ENCODE measurements at regions not wholly inside any gene's neighbourhood (a gene's known extent, or its start where the extent isn't known, plus 50 kb on each side); places are given as distances from the start of the nearest gene placed in this dataset.

- TF ChIP-seq ZFX (IDR thresholded peaks at IDR 0.05) (no peak), CTCF (conservative IDR thresholded peaks at IDR 0.05) (no peak)
- H3K27ac ChIP-seq: no peak overlapping the region
Measured at GRCh38 chr5:5884593-5884992, 462.1 kb downstream of the ICE1 start.

GRCh38 chr5:5883562-5883961, 461.1 kb downstream of the ICE1 start:
- TF ChIP-seq CTCF (conservative IDR thresholded peaks at IDR 0.05) (no peak), ZFX (IDR thresholded peaks at IDR 0.05) (no peak)
- H3K27ac ChIP-seq: no peak overlapping the region

GRCh38 chr5:5883146-5883545, 460.7 kb downstream of the ICE1 start:
- no peak overlapping the region for H3K27ac ChIP-seq
- TF ChIP-seq ZFX (IDR thresholded peaks at IDR 0.05) (no peak), CTCF (conservative IDR thresholded peaks at IDR 0.05) (no peak)

- TF ChIP-seq CTCF (conservative IDR thresholded peaks at IDR 0.05): no peak
- no peak for TF ChIP-seq ZFX (IDR thresholded peaks at IDR 0.05)
- no peak overlapping the region for H3K27ac ChIP-seq
Measured at GRCh38 chr5:5882706-5883105, 460.2 kb downstream of the ICE1 start.

- H3K27ac ChIP-seq: no peak overlapping the region
- TF ChIP-seq CTCF (conservative IDR thresholded peaks at IDR 0.05): no peak
Measured at GRCh38 chr5:5881294-5881693, 458.8 kb downstream of the ICE1 start.

GRCh38 chr5:5880077-5880763, 457.7 kb downstream of the ICE1 start:
- H3K27ac ChIP-seq: no peak overlapping the region
- TF ChIP-seq CTCF (conservative IDR thresholded peaks at IDR 0.05) (no peak), ZFX (IDR thresholded peaks at IDR 0.05) (no peak)

GRCh38 chr5:5857396-5857795, 434.9 kb downstream of the ICE1 start:
- TF ChIP-seq ZFX (IDR thresholded peaks at IDR 0.05): no peak
- no peak for TF ChIP-seq CTCF (conservative IDR thresholded peaks at IDR 0.05)
- H3K27ac ChIP-seq: no peak overlapping the region
